RWPE2 (cell line): ENCODE measurements at regions not wholly inside any gene's neighbourhood (a gene's known extent, or its start where the extent isn't known, plus 50 kb on each side); places are given as distances from the start of the nearest gene placed in this dataset.
"Not testable (repeated sequence)": the region's sequence is repeated elsewhere in the genome, so short reads cannot be mapped to it uniquely, and the experiment has no call there.

Source experiments
- ATAC-seq: fragments of 200-7000 bp; cut with Tn5 transposase; 3 replicates; pipeline ENCODE4 v1.9.1; 2021; ENCODE audit warnings: low read depth
- DNase-seq: peaks from one replicate; pipeline ENCODE4 v3.0.0-alpha.2; 2020; ENCODE audit warnings: low spot score
- H3K27ac ChIP-seq: fragments of 450-650 bp; 2 replicates; pipeline ENCODE4 v1.5.1; 2017; ENCODE audit warnings: mild to moderate bottlenecking; ENCODE audit not compliant: poor library complexity, severe bottlenecking
- H3K27me3 ChIP-seq: fragments of 250-450 bp; sonication (Bioruptor Pico); 2 replicates; pipeline ENCODE4 v1.5.1; 2021; ENCODE audit warnings: mild to moderate bottlenecking, moderate library complexity; ENCODE audit not compliant: insufficient read depth, poor library complexity, severe bottlenecking
- H3K36me3 ChIP-seq: fragments of 250-450 bp; sonication (Bioruptor Pico); 2 replicates; pipeline ENCODE4 v1.5.1; 2020; ENCODE audit warnings: low read depth, mild to moderate bottlenecking, moderate library complexity
- H3K4me1 ChIP-seq: fragments of 250-450 bp; sonication (Bioruptor Pico); 2 replicates; pipeline ENCODE4 v1.5.1; 2021; ENCODE audit warnings: mild to moderate bottlenecking, moderate library complexity; ENCODE audit not compliant: insufficient read depth, poor library complexity, severe bottlenecking
- H3K4me3 ChIP-seq: fragments of 250-450 bp; sonication (Bioruptor Pico); 2 replicates; pipeline ENCODE4 v1.5.1; 2021; ENCODE audit warnings: mild to moderate bottlenecking, moderate library complexity; ENCODE audit not compliant: severe bottlenecking
- H3K9me3 ChIP-seq: fragments of 250-450 bp; sonication (Bioruptor Pico); 2 replicates; pipeline ENCODE4 v1.5.1; 2021; ENCODE audit warnings: mild to moderate bottlenecking, moderate library complexity; ENCODE audit not compliant: severe bottlenecking
- TF ChIP-seq, protein P1 (sequence below): fragments of 450-650 bp; IDR thresholded peaks from one replicate; pipeline ENCODE4 v1.5.1; 2017; ENCODE audit warnings: mild to moderate bottlenecking, moderate library complexity; ENCODE audit not compliant: poor library complexity, severe bottlenecking

DNA sequence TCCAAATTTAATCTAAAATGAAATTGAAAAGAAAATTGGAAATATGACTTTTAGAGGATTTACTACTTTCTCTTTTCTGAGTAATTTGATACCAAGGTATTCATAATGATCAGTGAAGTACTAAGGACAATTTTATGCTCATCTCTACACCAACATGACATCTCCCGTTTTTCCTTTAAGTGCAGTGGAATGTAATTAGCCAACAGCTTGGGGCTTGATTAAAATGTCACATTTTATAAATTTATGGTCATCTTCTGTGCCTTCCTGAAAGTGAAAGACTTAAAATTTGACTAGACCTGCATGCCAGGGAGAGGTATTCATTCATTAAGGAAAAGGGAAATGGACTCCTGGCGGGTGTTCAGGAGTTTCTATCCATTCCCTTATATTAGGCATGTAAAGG, 228.2 kb upstream of the CNTN3 start:
- Histone ChIP-seq H3K27ac (no peak overlapping the region), H3K9me3 (no peaks in the 10 kb centered on the region), H3K36me3 (no peaks in the 10 kb centered on the region), H3K4me1 (no peaks in the 10 kb centered on the region), H3K4me3 (no peak overlapping the region), H3K27me3 (no peaks in the 10 kb centered on the region)
- TF ChIP-seq, protein P1, sequence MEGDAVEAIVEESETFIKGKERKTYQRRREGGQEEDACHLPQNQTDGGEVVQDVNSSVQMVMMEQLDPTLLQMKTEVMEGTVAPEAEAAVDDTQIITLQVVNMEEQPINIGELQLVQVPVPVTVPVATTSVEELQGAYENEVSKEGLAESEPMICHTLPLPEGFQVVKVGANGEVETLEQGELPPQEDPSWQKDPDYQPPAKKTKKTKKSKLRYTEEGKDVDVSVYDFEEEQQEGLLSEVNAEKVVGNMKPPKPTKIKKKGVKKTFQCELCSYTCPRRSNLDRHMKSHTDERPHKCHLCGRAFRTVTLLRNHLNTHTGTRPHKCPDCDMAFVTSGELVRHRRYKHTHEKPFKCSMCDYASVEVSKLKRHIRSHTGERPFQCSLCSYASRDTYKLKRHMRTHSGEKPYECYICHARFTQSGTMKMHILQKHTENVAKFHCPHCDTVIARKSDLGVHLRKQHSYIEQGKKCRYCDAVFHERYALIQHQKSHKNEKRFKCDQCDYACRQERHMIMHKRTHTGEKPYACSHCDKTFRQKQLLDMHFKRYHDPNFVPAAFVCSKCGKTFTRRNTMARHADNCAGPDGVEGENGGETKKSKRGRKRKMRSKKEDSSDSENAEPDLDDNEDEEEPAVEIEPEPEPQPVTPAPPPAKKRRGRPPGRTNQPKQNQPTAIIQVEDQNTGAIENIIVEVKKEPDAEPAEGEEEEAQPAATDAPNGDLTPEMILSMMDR: no peak
- DNase-seq: no peak
- no peak for ATAC-seq

DNA sequence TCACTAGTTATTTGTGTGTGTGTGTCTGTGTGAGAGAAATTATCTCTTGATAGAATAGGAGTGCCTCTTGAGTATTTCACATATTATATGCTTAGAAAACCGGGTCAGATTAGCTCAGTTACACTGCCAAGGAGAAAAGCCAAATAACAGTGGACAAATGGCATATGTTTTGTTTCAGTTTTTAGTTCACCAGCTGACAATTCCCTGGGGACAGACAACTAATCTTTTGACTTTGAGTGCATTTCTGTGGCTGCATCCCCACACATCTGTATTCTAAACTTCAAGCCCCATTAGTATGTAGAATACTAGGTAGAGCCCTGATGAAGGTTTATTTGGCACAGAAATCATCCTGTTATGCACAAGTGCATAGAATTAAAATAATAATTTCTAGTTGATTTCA, 227.7 kb upstream of the CNTN3 start:
- TF ChIP-seq, protein P1: no peak
- no peak overlapping the region for H3K4me3 ChIP-seq
- no peaks in the 10 kb centered on the region for H3K36me3 ChIP-seq
- no peak overlapping the region for H3K27ac ChIP-seq
- ATAC-seq (no peak), DNase-seq (no peak)
- H3K4me1 ChIP-seq: no peaks in the 10 kb centered on the region
- H3K27me3 ChIP-seq: no peaks in the 10 kb centered on the region
- no peaks in the 10 kb centered on the region for H3K9me3 ChIP-seq

DNA sequence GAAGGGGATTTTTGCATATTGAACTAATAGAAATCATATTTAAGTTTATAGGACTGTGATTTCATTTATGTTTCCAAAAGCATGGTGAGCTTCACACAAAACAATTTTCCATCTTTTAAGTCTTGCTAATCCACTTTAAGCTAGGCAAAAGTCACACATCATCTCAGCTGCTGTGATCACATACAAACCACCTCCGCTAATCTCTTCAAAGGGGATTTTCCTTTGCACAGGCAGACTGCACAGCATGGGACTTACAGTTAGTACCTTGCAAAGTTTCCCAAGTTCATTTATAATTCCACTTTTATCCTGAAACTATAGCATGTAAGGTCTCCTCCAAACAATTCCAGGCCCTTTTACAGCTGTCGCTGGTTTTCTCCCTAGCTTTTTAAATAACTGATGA, 225.1 kb upstream of the CNTN3 start:
- Histone ChIP-seq H3K9me3 (no peaks in the 10 kb centered on the region), H3K27ac (no peak overlapping the region), H3K4me3 (no peak overlapping the region), H3K36me3 (no peaks in the 10 kb centered on the region), H3K27me3 (no peaks in the 10 kb centered on the region), H3K4me1 (no peaks in the 10 kb centered on the region)
- no peak for ATAC-seq
- TF ChIP-seq, protein P1: no peak
- DNase-seq: no peak

DNA sequence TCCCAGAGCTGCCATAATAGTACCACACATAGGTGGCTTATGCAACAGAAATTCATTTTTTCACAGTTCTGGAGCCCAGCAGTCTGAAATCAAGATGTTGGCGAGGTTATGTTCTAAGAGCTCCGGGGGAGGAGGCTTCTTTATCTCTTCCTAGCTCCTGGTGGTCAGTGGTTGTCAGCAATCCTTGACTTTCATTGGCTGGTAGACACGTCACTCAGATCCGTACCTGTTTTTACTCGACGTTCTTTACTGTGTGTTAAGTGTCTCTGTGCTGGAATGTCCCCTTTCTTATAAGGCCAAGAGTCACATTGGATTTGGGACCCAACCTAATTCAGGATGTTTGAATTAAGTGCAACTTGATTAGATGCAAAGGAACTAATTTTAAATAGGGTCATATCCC, 218.5 kb upstream of the CNTN3 start:
- H3K27me3 ChIP-seq: no peaks in the 10 kb centered on the region
- no peak overlapping the region for H3K4me3 ChIP-seq
- no peaks in the 10 kb centered on the region for H3K36me3 ChIP-seq
- no peak overlapping the region for H3K27ac ChIP-seq
- no peaks in the 10 kb centered on the region for H3K4me1 ChIP-seq
- no peaks in the 10 kb centered on the region for H3K9me3 ChIP-seq
- ATAC-seq (no peak), DNase-seq (no peak)
- TF ChIP-seq, protein P1: no peak

DNA sequence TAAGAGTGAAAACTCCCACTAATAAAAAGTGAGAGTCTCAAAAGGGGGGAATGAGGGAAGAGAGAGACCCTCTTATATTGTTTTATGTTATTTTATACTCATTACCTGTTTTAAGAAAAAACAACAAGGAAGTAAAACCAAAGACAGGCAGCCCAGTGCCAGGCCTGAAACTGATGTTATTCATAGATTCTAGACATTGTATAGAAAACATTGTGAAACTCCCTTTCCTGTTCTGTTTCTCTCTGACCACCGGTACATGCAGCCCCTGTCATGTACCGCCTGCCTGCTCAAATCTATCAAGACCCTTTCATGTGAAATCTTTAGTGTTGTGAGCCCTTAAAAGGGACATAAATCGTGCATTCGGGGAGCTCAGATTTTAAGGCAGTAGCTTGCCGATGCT, 216.4 kb upstream of the CNTN3 start:
- H3K4me3 ChIP-seq, H3K36me3 ChIP-seq, ATAC-seq, H3K4me1 ChIP-seq, DNase-seq, H3K27ac ChIP-seq, H3K9me3 ChIP-seq, H3K27me3 ChIP-seq: not testable (repeated sequence)

DNA sequence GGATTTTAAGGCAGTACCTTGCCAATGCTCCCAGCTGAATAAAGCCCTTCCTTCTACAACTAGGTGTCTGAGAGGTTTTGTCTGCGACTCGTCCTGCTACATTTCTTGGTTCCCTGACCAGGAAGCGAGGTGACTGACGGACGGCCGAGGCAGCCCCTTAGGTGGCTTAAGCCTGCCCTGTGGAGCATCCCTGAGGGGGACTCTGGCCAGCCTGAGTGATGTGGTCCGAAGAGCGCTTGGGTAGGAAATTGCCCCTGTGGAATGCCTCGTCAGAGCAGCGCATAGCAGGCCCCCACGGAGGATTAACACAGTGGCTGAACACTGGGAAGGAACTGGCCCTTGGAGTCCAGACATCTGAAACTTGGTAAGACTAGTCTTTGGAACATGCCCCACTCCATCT, 210.9 kb upstream of the CNTN3 start:
- not testable (repeated sequence) for H3K4me3 ChIP-seq, DNase-seq, H3K4me1 ChIP-seq, H3K9me3 ChIP-seq, H3K36me3 ChIP-seq, H3K27me3 ChIP-seq, ATAC-seq, H3K27ac ChIP-seq
